ENCODE measurements at regions not wholly inside any gene's neighbourhood (a gene's known extent, or its start where the extent isn't known, plus 50 kb on each side); places are given as distances from the start of the nearest gene placed in this dataset.

DNA sequence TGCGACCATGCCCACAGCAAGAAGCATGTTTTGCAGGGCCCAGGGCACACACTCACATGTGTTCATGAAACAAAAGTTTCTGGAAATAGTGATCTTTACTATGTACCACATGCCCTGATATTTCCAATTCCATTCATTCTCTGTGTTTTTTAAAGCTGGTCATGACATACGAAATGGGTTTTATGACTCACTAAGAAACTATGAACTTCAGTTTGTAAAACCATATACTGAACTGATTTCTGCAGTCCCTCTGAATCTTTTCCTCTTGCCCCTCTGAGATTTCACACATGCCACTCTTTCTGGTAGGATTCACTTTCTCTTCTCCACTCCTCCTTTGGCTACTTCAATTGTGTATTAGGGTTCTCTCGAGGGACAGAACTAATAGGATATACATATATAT, 416.1 kb upstream of the TRPC7 start (continued):
- TF ChIP-seq FOXM1 (IDR thresholded peaks at IDR 0.05; ENCODE audit: low read depth, low read length) = no peak
- no peak for TF ChIP-seq BCL11A (IDR thresholded peaks at IDR 0.05; ENCODE audit: low read depth, low read length)
- TF ChIP-seq SRF (IDR thresholded peaks at IDR 0.05; ENCODE audit: low read depth in 2 of 2, low read length in 2 of 2) = no peak
- no peak for TF ChIP-seq FOXK2 (IDR thresholded peaks at IDR 0.05)
- no peak for TF ChIP-seq CREB1 (IDR thresholded peaks at IDR 0.05; ENCODE audit: low read depth)
- TF ChIP-seq, protein P1, sequence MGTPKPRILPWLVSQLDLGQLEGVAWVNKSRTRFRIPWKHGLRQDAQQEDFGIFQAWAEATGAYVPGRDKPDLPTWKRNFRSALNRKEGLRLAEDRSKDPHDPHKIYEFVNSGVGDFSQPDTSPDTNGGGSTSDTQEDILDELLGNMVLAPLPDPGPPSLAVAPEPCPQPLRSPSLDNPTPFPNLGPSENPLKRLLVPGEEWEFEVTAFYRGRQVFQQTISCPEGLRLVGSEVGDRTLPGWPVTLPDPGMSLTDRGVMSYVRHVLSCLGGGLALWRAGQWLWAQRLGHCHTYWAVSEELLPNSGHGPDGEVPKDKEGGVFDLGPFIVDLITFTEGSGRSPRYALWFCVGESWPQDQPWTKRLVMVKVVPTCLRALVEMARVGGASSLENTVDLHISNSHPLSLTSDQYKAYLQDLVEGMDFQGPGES (IDR thresholded peaks at IDR 0.05) = no peak
- no peak for TF ChIP-seq IKZF2 (IDR thresholded peaks at IDR 0.05)

DNA sequence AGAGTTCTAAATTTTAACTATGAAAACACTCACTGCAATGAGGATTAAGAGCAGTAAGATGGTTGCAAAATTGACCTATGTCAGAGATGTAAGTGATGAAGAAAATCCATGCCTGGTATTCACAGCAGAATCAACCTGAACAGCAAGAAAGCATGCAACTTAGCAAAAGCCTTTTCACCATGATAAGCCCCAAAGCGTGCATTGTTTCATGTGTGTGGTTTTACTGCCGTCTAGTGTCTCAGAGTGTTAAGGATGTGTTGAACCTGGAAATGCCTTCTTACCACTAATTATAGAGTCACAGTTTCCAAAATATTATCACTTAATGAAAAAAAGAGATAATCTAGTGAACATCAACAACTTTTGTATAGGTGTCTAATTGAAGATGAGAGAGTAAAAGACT, 415.2 kb upstream of the TRPC7 start:
- no peak overlapping the region for H3K9ac ChIP-seq (ENCODE audit: control insufficient read depth, insufficient read depth, low read length)
- FAIRE-seq (no peak), ATAC-seq (no peak), DNase-seq (ENCODE audit: low read depth, low spot score) (no peak)
- intact Hi-C loops (cut with micrococcal nuclease; ENCODE audit: unreplicated experiment) = no loop called here
- no peaks in the 10 kb centered on the region for H3K79me2 ChIP-seq (ENCODE audit: control insufficient read depth, insufficient read depth, low read length)
- TF ChIP-seq SMARCA5 (IDR thresholded peaks at IDR 0.05) (no peak), JUNB (IDR thresholded peaks at IDR 0.05) (no peak), ZNF622 (IDR thresholded peaks at IDR 0.05) (no peak), CEBPB (IDR thresholded peaks at IDR 0.05; ENCODE audit: borderline replicate concordance in 1 of 2, low read depth in 2 of 2, low read length in 2 of 2) (no peak), HDAC2 (IDR thresholded peaks at IDR 0.05) (no peak)
- TF ChIP-seq, protein P1 (IDR thresholded peaks at IDR 0.05) = no peak
- TF ChIP-seq, protein P2, sequence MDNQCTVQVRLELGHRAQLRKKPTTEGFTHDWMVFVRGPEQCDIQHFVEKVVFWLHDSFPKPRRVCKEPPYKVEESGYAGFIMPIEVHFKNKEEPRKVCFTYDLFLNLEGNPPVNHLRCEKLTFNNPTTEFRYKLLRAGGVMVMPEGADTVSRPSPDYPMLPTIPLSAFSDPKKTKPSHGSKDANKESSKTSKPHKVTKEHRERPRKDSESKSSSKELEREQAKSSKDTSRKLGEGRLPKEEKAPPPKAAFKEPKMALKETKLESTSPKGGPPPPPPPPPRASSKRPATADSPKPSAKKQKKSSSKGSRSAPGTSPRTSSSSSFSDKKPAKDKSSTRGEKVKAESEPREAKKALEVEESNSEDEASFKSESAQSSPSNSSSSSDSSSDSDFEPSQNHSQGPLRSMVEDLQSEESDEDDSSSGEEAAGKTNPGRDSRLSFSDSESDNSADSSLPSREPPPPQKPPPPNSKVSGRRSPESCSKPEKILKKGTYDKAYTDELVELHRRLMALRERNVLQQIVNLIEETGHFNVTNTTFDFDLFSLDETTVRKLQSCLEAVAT (IDR thresholded peaks at IDR 0.05) = no peak
- H3K9me3 ChIP-seq (replicated peaks; ENCODE audit: control insufficient read depth, insufficient read depth, low read length) = no peaks in the 10 kb centered on the region
- no peak overlapping the region for H3K4me3 ChIP-seq
- no peak overlapping the region for H3K4me2 ChIP-seq (ENCODE audit: control insufficient read depth, insufficient read depth)
- no peak overlapping the region for H2AFZ ChIP-seq (ENCODE audit: control insufficient read depth, low read depth, low read length)
- no peaks in the 10 kb centered on the region for H4K20me1 ChIP-seq (ENCODE audit: control insufficient read depth, insufficient read depth)
- SMC1A ChIA-PET (ENCODE audit: uncharacterized antibody, unreplicated experiment) = no interaction called here
- POLR2A ChIA-PET = no interaction called here
- WGBS (ENCODE audit: insufficient coverage, insufficient replicate concordance, low lambda C conversion rate, missing lambda C conversion rate) = 34% methylated on average over 2 of the region's 2 CpGs
- H3K36me3 ChIP-seq (ENCODE audit: control insufficient read depth in 2 of 2, insufficient read depth in 2 of 2, low read length in 1 of 2) = no peaks in the 10 kb centered on the region
- CTCF ChIA-PET = no interaction called here
- RAD21 ChIA-PET (ENCODE audit: unreplicated experiment) = no interaction called here
- no peak overlapping the region for H3K27ac ChIP-seq (ENCODE audit: control insufficient read depth, insufficient read depth)
- H3K27me3 ChIP-seq (replicated peaks in 1 of 2; ENCODE audit: control insufficient read depth in 2 of 2, insufficient read depth in 2 of 2, low read length in 1 of 2) = no peaks in the 10 kb centered on the region
- in situ Hi-C loops (cut with MboI) = no loop called here
- H3K4me1 ChIP-seq (ENCODE audit: control insufficient read depth, insufficient read depth, low read length) = no peaks in the 10 kb centered on the region
- no TSS peak for BruUV-seq (replicated peaks)

Measured in GM12878 (cell line).